CD14-positive monocyte (primary cell): ENCODE measurements at regions not wholly inside any gene's neighbourhood (a gene's known extent, or its start where the extent isn't known, plus 50 kb on each side); places are given as distances from the start of the nearest gene placed in this dataset.

Experiments
- DNase-seq, 3 donors: peaks; one replicate each; pipeline ENCODE4 v3.0.0-alpha.2; 2011 to 2022
- H2AFZ ChIP-seq: 2 replicates; pipeline ENCODE4 v1.6.0; 2012; ENCODE audit warnings: mild to moderate bottlenecking, low read depth, low read length, inconsistent platforms; ENCODE audit not compliant: insufficient read depth, poor library complexity, severe bottlenecking
- H3K27ac ChIP-seq, 2 donors: 1 replicate in 1 of 2; 2 replicates in 1 of 2; pipeline ENCODE4 v1.5.1; 2012 to 2013; ENCODE audit warnings: low read length in 2 of 2, control low read depth in 1 of 2, inconsistent platforms in 1 of 2, low read depth in 1 of 2, mild to moderate bottlenecking in 1 of 2
- H3K27me3 ChIP-seq, 2 donors: one replicate each; pipeline versions ENCODE4 v1.6.0 to v1.6.1; 2011 to 2013; ENCODE audit warnings: low read length in 2 of 2; ENCODE audit not compliant: control insufficient read depth in 2 of 2, insufficient read depth in 2 of 2
- H3K36me3 ChIP-seq, 2 donors: replicated peaks in 1 of 2; 1 replicate in 1 of 2; 2 replicates in 1 of 2; pipeline versions ENCODE4 v1.5.1 to v1.6.1; 2012 to 2013; ENCODE audit warnings: low read length in 2 of 2, control low read depth in 1 of 2, inconsistent platforms in 1 of 2, mild to moderate bottlenecking in 1 of 2; ENCODE audit not compliant: insufficient read depth in 2 of 2, control insufficient read depth in 1 of 2
- H3K4me1 ChIP-seq, 2 donors: 1 replicate in 1 of 2; 2 replicates in 1 of 2; pipeline versions ENCODE4 v1.5.1 to v1.6.1; 2012 to 2013; ENCODE audit warnings: low read length in 2 of 2, control low read depth in 1 of 2, inconsistent platforms in 1 of 2, mild to moderate bottlenecking in 1 of 2, moderate library complexity in 1 of 2; ENCODE audit not compliant: insufficient read depth in 2 of 2, control insufficient read depth in 1 of 2
- H3K4me2 ChIP-seq: replicated peaks from 2 replicates; pipeline ENCODE3; 2012; ENCODE audit warnings: low read length, moderate library complexity, mild to moderate bottlenecking; ENCODE audit not compliant: poor library complexity, severe bottlenecking; ENCODE audit errors: extremely low read depth
- H3K4me3 ChIP-seq, 3 experiments: fragments of 200-600 bp in 1 of 3; sonication (generic) in 1 of 3; replicated peaks in 1 of 3; 1 replicate in 2 of 3; 2 replicates in 1 of 3; pipeline ENCODE4 v1.5.1; 2011 to 2013; ENCODE audit warnings: low read length in 3 of 3, mild to moderate bottlenecking in 3 of 3, control low read depth in 2 of 3, low read depth in 2 of 3, inconsistent platforms in 1 of 3, moderate library complexity in 1 of 3
- H3K79me2 ChIP-seq: 2 replicates; pipeline ENCODE4 v1.6.0; 2012; ENCODE audit warnings: mild to moderate bottlenecking, control low read depth, inconsistent platforms, low read length, moderate library complexity; ENCODE audit not compliant: insufficient read depth
- H3K9ac ChIP-seq: 2 replicates; pipeline ENCODE4 v1.6.0; 2017; ENCODE audit warnings: low read length, mild to moderate bottlenecking; ENCODE audit not compliant: insufficient read depth, poor library complexity, severe bottlenecking
- H3K9me3 ChIP-seq, 2 donors: replicated peaks in 1 of 2; 1 replicate in 1 of 2; 2 replicates in 1 of 2; pipeline versions ENCODE4 v1.5.1 to v1.6.1; 2012 to 2013; ENCODE audit warnings: low read length in 2 of 2, control low read depth in 1 of 2; ENCODE audit not compliant: control insufficient read depth in 1 of 2, insufficient read depth in 1 of 2
- H4K20me1 ChIP-seq: 2 replicates; pipeline ENCODE4 v1.6.0; 2012; ENCODE audit warnings: mild to moderate bottlenecking, low read length, control low read depth, moderate library complexity; ENCODE audit not compliant: insufficient read depth
- H3K27ac Mint-ChIP-seq, 7 donors: one replicate each; pipeline ENCODE4 v1.8.0; 2020; ENCODE audit warnings: mild to moderate bottlenecking in 7 of 7, mixed read lengths in 7 of 7, moderate library complexity in 6 of 7, inconsistent platforms in 2 of 7
- H3K27me3 Mint-ChIP-seq, 3 donors: one replicate each; pipeline ENCODE4 v1.8.0; 2021 to 2022; ENCODE audit warnings: low read depth in 3 of 3, mild to moderate bottlenecking in 3 of 3, mixed read lengths in 3 of 3, moderate library complexity in 3 of 3, inconsistent platforms in 1 of 3
- H3K36me3 Mint-ChIP-seq, 2 donors: one replicate each; pipeline ENCODE4 v1.8.0; 2020; ENCODE audit warnings: mixed read lengths in 2 of 2, inconsistent platforms in 1 of 2, mild to moderate bottlenecking in 1 of 2
- H3K4me1 Mint-ChIP-seq: one replicate; pipeline ENCODE4 v1.8.0; 2020; ENCODE audit warnings: mild to moderate bottlenecking, mixed read lengths
- H3K4me3 Mint-ChIP-seq, 2 donors: one replicate each; pipeline ENCODE4 v1.8.0; 2020; ENCODE audit warnings: mild to moderate bottlenecking in 2 of 2, mixed read lengths in 2 of 2, moderate library complexity in 1 of 2
- H3K9me3 Mint-ChIP-seq, 7 donors: one replicate each; pipeline ENCODE4 v1.8.0; 2020 to 2022; ENCODE audit warnings: mixed read lengths in 7 of 7, mild to moderate bottlenecking in 6 of 7, moderate library complexity in 6 of 7, inconsistent platforms in 2 of 7
- CTCF ChIP-seq: fragments of 200-600 bp; IDR thresholded peaks from one replicate; pipeline ENCODE4 v1.8.0; 2022; ENCODE audit warnings: antibody characterized with exemption, mild to moderate bottlenecking
- WGBS: methylation state at CpG from one replicate; pipeline ENCODE4 v1.1.5; 2013; ENCODE audit warnings: missing lambda C conversion rate; ENCODE audit not compliant: insufficient coverage; 5-methylcytosine and 5-hydroxymethylcytosine counted together
- intact Hi-C, 2 donors: fragments of 100-400 bp; cut with micrococcal nuclease; formaldehyde crosslinking; loops; one replicate each; pipeline versions ENCODE4 v1.15.0 to v1.15.1; 2023

GRCh38 chr2:44075541-44075940 lies 79.8 kb upstream of the LRPPRC start:
- Histone ChIP-seq H3K4me2 (no peak overlapping the region), H3K36me3 (no peaks in the 10 kb centered on the region), H3K4me3 (no peak overlapping the region), H2AFZ (no peak overlapping the region), H3K9me3 (no peaks in the 10 kb centered on the region), H3K9ac (no peak overlapping the region), H4K20me1 (no peaks in the 10 kb centered on the region), H3K27ac (no peak overlapping the region), H3K79me2 (no peaks in the 10 kb centered on the region), H3K4me1 (no peaks in the 10 kb centered on the region), H3K27me3 (no peaks in the 10 kb centered on the region)
- peak in 1 of 3 donors; percentile 9 for DNase-seq
- TF ChIP-seq CTCF, result no peak
- Mint-ChIP-seq H3K4me1 (no peaks in the 10 kb centered on the region), H3K27ac (no peak overlapping the region), H3K9me3 (peaks cover 0 to 3% (median 0%) of the 10 kb centered on the region in 7 donors), H3K36me3 (no peaks in the 10 kb centered on the region), H3K4me3 (no peak overlapping the region), H3K27me3 (peaks cover 2 to 4% (median 3%) of the 10 kb centered on the region in 3 donors)
- WGBS, result 100% methylated on average over 3 of the region's 6 CpGs
- intact Hi-C loops, result no loop called here

- Mint-ChIP-seq H3K27ac (no peak overlapping the region), H3K36me3 (no peaks in the 10 kb centered on the region), H3K27me3 (peaks cover 1 to 4% (median 1%) of the 10 kb centered on the region in 3 donors), H3K4me1 (peaks cover 11% of the 10 kb centered on the region), H3K9me3 (peaks cover 0 to 3% (median 0%) of the 10 kb centered on the region in 7 donors), H3K4me3 (no peak overlapping the region)
- H3K4me3 ChIP-seq, result no peak overlapping the region
- H4K20me1 ChIP-seq, result no peaks in the 10 kb centered on the region
- no peak overlapping the region for H3K4me2 ChIP-seq
- H3K36me3 ChIP-seq, result no peaks in the 10 kb centered on the region
- no peak for DNase-seq
- no peak overlapping the region for H2AFZ ChIP-seq
- H3K9me3 ChIP-seq, result no peaks in the 10 kb centered on the region
- H3K27me3 ChIP-seq, result no peaks in the 10 kb centered on the region
- no peak for TF ChIP-seq CTCF
- peaks cover 0 to 4% of the 10 kb centered on the region in 2 donors for H3K4me1 ChIP-seq
- intact Hi-C loops, result no loop called here
- H3K79me2 ChIP-seq, result no peaks in the 10 kb centered on the region
- WGBS, result no CpG with 5 or more reads among the region's 4 CpGs
- H3K9ac ChIP-seq, result no peak overlapping the region
- H3K27ac ChIP-seq, result no peak overlapping the region
Observed at GRCh38 chr2:44077942-44078511, 82.2 kb upstream of the LRPPRC start.
